Left lung (tissue), 4 donors: ENCODE measurements at regions not wholly inside any gene's neighbourhood (a gene's known extent, or its start where the extent isn't known, plus 50 kb on each side); places are given as distances from the start of the nearest gene placed in this dataset.

ENCODE experiments used
- ATAC-seq: fragments of 200-7000 bp; cut with Tn5 transposase; one replicate; pipeline ENCODE4 v1.9.1; 2020; ENCODE audit warnings: moderate library complexity
- DNase-seq, 4 donors: peaks; one replicate each; pipeline ENCODE4 v3.0.0-alpha.2; 2013 to 2020
- H3K27ac ChIP-seq, 2 donors: fragments of 200-600 bp; sonication (generic) in 1 of 2; one replicate each; pipeline versions ENCODE4 v1.5.0 to v1.8.0; 2020 to 2021
- H3K27me3 ChIP-seq, 2 donors: fragments of 200-600 bp; sonication (generic) in 1 of 2; one replicate each; pipeline versions ENCODE4 v1.5.0 to v1.8.0; 2020 to 2021
- H3K36me3 ChIP-seq, 2 donors: fragments of 200-600 bp; sonication (generic) in 1 of 2; one replicate each; pipeline versions ENCODE4 v1.5.0 to v1.8.0; 2020 to 2021
- H3K4me1 ChIP-seq, 2 donors: fragments of 200-600 bp; one replicate each; pipeline ENCODE4 v1.8.0; 2021
- H3K4me3 ChIP-seq, 2 donors: fragments of 200-600 bp; sonication (generic) in 1 of 2; one replicate each; pipeline versions ENCODE4 v1.5.0 to v1.8.0; 2020 to 2021; ENCODE audit warnings: mild to moderate bottlenecking in 1 of 2
- H3K9me3 ChIP-seq, 2 donors: fragments of 200-600 bp; sonication (generic) in 1 of 2; one replicate each; pipeline versions ENCODE4 v1.5.0 to v1.8.0; 2020 to 2021
- intact Hi-C, 2 donors: fragments of 100-400 bp; cut with DNase I; formaldehyde crosslinking; loops; one replicate each; pipeline versions ENCODE4 v1.11.2 to v1.14.2; 2022
- TF ChIP-seq, protein P1 (sequence below), 2 donors: fragments of 200-600 bp; sonication (generic) in 1 of 2; IDR thresholded peaks; one replicate each; pipeline versions ENCODE4 v1.5.0 to v1.8.0; 2021; ENCODE audit warnings: antibody characterized with exemption in 2 of 2
- donor health status: DM: no; HTN: yes; CAD: no.
- donor health status: DM: no; HTN: no; CAD: no.

DNA sequence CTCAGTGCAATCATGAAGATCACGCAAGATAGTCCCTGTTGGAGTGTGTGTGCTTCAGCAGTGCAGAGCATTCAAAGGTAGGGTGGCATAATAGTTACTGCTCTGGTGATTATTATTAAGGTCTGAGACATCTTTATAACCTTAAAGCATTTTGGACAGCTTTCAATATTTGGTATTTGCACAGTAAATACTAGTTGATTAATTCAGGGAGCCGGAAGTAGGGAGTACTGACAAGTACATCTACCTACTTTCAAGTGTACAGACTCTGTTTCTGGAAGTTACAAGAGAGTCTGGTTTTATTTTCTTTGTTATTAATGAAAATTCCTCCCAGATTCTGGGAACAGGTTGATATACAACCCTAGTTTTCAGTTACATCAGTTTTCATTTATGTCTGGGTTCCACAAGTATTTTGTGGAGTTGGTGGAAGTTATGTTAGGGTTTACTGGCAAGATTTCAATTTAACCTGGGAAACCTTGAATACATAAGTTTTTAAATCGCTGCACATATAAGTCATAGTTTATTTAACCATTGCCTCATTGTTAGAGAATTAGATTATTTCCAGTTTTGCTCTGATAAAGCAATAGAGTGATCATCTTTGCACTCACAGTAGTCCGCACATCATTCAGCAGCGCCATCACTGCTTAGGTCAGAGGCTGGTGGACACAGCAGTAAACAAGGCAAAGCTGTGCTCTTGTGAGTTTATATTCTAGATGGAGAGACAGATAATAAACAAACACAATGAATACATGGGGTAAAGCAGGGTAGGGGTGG lies 366.6 kb downstream of the REEP3 start:
- DNase-seq: no peak
- H3K27ac ChIP-seq: no peak overlapping the region
- no peaks in the 10 kb centered on the region for H3K36me3 ChIP-seq
- intact Hi-C loops: no loop called here
- H3K4me3 ChIP-seq: no peak overlapping the region
- no peaks in the 10 kb centered on the region for H3K4me1 ChIP-seq
- ATAC-seq: peak; percentile 66
- no peaks in the 10 kb centered on the region for H3K27me3 ChIP-seq
- no peaks in the 10 kb centered on the region for H3K9me3 ChIP-seq
- TF ChIP-seq, protein P1, sequence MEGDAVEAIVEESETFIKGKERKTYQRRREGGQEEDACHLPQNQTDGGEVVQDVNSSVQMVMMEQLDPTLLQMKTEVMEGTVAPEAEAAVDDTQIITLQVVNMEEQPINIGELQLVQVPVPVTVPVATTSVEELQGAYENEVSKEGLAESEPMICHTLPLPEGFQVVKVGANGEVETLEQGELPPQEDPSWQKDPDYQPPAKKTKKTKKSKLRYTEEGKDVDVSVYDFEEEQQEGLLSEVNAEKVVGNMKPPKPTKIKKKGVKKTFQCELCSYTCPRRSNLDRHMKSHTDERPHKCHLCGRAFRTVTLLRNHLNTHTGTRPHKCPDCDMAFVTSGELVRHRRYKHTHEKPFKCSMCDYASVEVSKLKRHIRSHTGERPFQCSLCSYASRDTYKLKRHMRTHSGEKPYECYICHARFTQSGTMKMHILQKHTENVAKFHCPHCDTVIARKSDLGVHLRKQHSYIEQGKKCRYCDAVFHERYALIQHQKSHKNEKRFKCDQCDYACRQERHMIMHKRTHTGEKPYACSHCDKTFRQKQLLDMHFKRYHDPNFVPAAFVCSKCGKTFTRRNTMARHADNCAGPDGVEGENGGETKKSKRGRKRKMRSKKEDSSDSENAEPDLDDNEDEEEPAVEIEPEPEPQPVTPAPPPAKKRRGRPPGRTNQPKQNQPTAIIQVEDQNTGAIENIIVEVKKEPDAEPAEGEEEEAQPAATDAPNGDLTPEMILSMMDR (IDR thresholded peaks at IDR 0.05): no peak

GRCh38 chr10:63889803-63890202 lies 368.6 kb downstream of the REEP3 start:
- intact Hi-C loops: no loop called here
- TF ChIP-seq, protein P1 (IDR thresholded peaks at IDR 0.05): no peak
- no peaks in the 10 kb centered on the region for H3K36me3 ChIP-seq
- H3K27me3 ChIP-seq: no peaks in the 10 kb centered on the region
- H3K4me3 ChIP-seq: no peak overlapping the region
- no peaks in the 10 kb centered on the region for H3K9me3 ChIP-seq
- no peak for ATAC-seq
- DNase-seq: no peak
- no peaks in the 10 kb centered on the region for H3K4me1 ChIP-seq
- H3K27ac ChIP-seq: no peak overlapping the region

DNA sequence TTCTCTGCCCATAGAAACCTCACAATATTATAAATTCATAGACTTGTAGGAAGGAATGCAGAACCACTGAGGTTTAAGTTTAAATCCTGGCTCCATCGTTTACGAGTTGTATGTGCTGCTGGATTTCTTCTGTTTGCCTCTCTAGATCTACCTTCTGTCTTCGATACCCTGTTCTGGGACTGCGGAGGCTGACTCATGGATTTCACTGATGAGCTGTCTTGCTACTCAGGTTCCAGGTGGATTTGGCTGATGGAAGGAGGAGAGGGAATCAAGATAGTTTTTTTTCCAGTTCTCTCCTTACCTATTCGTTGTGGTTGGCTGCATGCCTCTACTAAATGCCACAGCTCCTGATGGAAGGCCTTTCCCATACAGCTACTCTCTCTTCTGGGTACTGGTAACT lies 375.8 kb downstream of the REEP3 start:
- TF ChIP-seq, protein P1 (IDR thresholded peaks at IDR 0.05): no peak
- Histone ChIP-seq H3K27ac (no peak overlapping the region), H3K36me3 (no peaks in the 10 kb centered on the region), H3K4me3 (no peak overlapping the region), H3K4me1 (no peaks in the 10 kb centered on the region), H3K27me3 (no peaks in the 10 kb centered on the region), H3K9me3 (no peaks in the 10 kb centered on the region)
- no peak for DNase-seq
- intact Hi-C loops: no loop called here
- ATAC-seq: no peak

DNA sequence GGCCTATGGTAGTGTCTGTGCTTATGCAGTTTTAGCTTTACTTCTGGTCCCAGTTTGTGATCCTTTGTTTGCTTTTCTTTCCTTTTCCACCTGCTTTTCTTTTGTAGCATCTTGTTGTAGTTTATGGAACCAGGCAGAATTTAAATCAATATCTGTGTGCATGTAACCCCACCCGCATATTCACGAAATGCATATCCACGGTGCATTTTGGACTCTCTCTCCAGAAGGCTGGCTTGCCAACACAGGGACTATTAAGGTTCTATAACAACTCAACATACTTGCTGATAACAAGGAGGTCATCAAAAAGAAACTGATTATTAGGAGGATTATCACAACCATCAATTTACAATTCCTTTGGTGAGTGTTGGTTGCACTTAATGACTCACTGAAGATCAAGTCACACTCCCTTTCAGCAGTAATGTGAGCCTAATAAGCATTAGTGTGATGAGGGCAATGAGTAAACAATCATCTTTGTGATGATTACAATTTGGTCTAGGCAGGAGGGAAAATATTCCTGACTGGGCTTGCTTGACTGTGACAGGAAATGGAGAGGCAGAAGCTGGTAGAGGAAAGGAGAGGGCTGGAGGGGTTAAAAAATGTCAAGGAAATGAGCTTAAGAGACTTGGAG lies 378.6 kb downstream of the REEP3 start:
- Histone ChIP-seq H3K9me3 (no peaks in the 10 kb centered on the region), H3K27me3 (no peaks in the 10 kb centered on the region), H3K27ac (no peak overlapping the region), H3K4me1 (no peaks in the 10 kb centered on the region), H3K36me3 (no peaks in the 10 kb centered on the region), H3K4me3 (no peak overlapping the region)
- no peak for DNase-seq
- intact Hi-C loops: no loop called here
- TF ChIP-seq, protein P1 (IDR thresholded peaks at IDR 0.05): no peak
- ATAC-seq: no peak

DNA sequence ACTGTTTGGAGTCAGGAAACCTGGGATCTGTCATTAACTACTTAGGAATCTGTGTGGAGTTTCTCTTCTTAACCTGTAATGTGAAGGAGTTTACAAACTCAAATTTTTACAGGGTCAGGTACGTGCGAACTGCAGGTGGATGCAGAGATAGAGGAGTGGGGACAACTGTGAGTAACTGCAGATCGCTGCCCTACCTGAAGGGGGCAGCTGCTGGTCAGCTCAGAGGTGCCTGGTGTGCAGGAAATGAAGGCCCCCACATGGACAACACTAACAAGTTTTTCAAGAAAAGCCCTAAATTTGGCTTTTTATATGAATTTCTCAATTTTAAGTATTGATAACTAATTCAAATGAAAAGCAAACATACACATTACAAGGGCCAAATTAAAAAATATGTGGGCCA lies 380.0 kb downstream of the REEP3 start:
- DNase-seq: no peak
- Histone ChIP-seq H3K27ac (no peak overlapping the region), H3K4me1 (no peaks in the 10 kb centered on the region), H3K27me3 (no peaks in the 10 kb centered on the region), H3K4me3 (no peak overlapping the region), H3K36me3 (no peaks in the 10 kb centered on the region), H3K9me3 (no peaks in the 10 kb centered on the region)
- TF ChIP-seq, protein P1 (IDR thresholded peaks at IDR 0.05): peak in 1 of 2 donors; percentile 14
- ATAC-seq: peak; percentile 54
- intact Hi-C loops: no loop called here
